ENCODE measurements at regions not wholly inside any gene's neighbourhood (a gene's known extent, or its start where the extent isn't known, plus 50 kb on each side); places are given as distances from the start of the nearest gene placed in this dataset.

- no peak for TF ChIP-seq POLR2A (IDR thresholded peaks at IDR 0.05)
- no peak for TF ChIP-seq CTCF (IDR thresholded peaks at IDR 0.05)
Observed at GRCh38 chr2:12170121-12170520, 423.7 kb downstream of the LPIN1 start.

Data from tibial nerve (tissue), 3 donors.